ENCODE measurements at regions not wholly inside any gene's neighbourhood (a gene's known extent, or its start where the extent isn't known, plus 50 kb on each side); places are given as distances from the start of the nearest gene placed in this dataset.

DNA sequence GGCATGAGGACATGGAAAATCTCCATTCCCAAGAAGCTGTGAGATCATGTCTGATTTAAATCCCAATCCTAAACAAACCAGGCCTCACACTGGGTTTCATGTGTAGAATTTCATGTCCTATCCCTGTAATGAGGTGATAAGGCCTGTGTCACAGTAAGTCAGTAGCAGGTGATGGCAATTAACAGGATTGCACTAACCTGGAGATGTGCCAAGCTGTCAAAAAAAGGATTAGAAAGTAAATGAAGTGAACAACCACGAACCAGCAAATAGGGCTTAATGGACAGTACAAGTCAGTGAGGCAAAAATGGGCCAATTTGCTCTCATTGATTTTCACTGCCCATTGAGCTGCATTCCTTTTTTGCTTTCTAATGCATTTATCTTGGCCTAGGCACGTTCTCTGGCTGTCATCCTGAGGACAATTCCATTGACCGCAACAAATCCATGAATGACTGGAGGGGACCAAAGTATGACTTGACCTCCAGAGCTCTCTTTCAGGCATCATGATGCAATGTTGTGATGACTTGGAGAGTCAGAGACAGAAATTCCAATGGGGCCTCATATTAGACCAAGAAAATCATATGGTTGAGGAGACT is 673.6 kb upstream of the ADGRL2 start:
- DNase-seq, result no peak

DNA sequence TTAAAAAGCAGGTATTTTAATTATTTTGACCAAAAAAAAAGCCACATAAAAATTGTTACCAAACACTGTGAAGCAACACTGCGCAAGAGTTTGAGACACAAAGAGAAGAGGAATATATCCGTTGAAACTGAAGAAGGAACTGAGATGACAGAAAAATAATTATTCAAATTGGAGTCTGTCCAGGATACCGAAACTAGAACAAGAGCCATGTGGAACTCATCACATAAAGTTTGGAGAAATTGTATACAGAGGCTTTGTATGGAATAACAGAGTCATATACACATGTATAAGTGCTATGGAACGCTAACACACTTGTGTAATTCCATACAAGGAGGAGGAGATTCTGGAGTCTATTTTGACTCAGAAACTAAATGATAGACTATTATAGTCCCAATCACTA is 675.1 kb upstream of the ADGRL2 start:
- no peak for DNase-seq

GRCh38 chr1:81121306-81121705 is 679.4 kb upstream of the ADGRL2 start:
- no peak for DNase-seq

GRCh38 chr1:81119319-81119718 is 681.4 kb upstream of the ADGRL2 start:
- no peak for DNase-seq

DNA sequence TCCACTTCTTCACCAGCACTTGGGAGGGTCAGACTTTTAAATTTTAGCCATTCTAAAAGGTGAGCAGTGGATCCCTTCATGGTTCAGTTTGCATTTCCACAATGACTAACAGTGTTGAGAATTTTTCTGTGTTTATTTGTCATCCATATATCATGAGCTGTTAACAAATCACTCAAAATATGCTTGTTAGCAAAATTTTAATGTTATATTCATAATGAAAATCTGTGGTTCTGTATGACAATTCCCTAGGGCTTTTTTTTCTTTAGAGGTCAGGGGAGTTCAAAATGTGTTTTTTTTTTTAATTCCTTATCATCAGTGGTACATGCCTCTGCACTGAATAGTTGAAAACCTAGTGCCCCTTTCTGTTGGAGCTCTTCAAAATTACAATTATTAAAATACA is 682.2 kb upstream of the ADGRL2 start:
- DNase-seq, result no peak

DNA sequence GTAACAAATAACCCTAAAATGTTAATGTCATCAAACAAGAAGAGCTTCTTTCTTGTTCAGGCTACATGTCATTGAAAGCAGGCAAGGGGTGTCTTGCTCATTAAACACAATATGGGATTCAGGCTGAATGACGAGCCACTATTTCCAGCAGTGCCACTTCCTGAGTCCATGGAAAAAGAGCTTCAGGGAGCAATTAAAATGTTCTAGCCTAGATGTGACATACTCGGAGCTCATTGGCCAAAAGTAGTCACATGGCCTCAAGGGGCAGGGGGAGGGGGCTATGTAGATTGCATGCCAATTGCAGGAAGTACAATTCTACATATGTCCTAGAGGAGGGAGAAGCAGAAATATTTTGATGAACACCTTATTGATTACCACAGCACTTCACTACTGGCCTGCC is 685.3 kb upstream of the ADGRL2 start:
- DNase-seq, result no peak

- DNase-seq, result no peak
These were observed 686.5 kb upstream of the ADGRL2 start for GRCh38 chr1:81114191-81114590.

- DNase-seq, result no peak
These were observed 687.0 kb upstream of the ADGRL2 start for GRCh38 chr1:81113688-81114087.

DNA sequence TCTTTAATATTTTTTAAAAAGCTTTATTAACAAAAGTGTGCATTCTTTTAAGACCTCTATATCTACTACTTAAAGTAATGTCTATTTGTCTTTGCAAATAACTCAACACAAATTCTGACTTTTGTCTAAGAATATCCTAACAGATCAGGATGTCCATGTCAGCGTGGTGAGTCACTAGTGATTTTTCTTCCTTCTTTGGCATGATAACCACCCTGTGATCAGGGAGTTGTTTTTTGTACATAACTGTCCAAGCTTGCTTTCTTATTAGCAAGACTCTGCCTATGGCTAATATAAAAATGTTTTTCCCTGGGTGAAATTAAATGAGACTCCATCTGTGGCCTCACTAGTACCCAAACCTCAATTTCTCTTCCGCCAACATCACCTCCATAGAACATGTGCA is 688.9 kb upstream of the ADGRL2 start:
- no peak for DNase-seq

DNA sequence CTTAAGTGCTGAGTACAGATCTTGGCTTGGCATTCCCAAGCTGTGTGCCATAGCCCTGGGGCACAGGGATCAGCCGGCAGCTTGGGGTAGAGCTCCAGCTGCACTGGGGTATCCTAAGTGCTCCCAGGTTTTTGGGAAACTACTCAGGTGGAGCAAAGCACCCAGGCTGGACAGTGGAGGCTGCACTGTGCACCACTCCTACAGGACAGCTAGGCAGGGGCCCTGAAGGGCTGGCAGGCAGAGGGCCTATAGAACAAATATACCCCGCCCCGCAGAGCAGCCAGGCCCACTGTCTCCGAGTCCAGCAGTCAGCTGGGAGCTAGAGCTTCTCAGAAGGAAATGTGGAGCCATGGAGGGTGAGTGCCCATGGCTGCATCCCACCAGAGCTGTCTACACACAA is 691.7 kb upstream of the ADGRL2 start:
- no peak for DNase-seq

- no peak for DNase-seq
These were observed 702.9 kb upstream of the ADGRL2 start for GRCh38 chr1:81097860-81098259.

- DNase-seq, result no peak
These were observed 727.2 kb upstream of the ADGRL2 start for GRCh38 chr1:81073580-81073979.

DNA sequence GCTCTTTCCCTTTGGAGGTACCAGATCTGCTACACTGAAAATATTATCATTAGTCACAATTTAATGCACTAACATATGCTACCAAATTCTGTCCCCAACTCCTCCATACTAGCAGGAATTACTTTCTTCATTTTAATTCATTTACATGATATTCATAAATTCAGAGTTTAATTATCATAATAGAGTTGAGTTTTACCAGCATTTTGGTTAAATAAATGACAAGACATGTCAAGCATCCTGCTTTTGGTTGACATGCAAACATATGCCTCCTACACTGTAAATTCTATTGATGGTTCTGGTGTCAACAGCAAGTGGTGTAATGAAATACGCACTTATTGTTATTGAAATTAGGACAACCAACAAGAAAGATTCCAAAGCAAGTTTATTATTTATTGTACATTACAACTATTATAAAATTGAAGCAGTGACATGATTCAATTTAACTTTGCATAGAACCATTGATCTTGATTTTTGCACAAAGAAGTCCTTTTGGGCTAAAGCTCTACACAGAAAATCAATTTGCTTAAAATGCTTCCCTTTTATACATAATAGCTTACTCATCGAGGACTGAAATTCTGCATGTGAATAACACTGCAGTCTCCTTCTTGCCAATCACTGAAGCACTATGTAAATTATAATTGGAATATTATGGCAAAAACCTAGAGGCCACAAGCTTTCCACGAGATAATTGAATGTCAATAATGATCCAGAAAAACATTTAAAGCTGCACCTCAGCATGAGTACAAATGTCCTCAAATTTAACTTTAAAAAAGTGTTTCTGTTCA is 728.6 kb upstream of the ADGRL2 start:
- no peak for DNase-seq

DNA sequence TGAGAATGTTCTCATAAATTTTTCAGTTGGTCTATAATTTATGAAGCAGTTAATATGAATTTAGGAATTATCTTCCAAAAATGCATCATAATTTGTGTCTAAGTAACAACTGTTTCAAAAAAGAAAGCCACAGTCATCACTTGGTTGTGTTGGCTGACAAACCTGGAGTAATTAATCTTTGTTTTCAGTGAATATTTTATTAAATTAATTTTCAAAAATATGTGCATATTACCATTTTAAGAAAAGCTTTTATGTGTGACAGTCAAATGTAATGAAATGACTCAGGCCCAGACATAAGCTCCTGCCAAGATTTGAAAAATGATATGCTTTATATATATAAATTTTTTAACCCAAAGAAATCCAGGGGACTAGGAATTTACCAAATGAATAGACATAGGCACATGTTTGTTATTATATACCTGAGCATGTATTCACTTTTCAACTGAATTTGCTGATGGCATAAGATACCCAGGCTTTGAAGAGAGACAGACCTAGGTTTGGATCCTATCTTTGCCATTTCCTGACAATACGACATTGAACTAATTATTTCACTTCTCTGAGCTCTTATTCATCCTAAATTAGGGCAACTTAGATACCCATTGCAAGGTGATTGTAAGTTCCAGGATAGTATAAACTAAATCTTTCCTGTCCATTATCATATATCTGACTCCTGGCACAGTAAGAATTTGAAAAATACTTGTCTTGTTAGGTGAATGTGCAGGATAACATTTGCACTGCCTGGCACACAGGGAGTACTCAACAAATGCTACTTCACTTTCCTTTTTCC is 729.5 kb upstream of the ADGRL2 start:
- no peak for DNase-seq

- no peak for DNase-seq
These were observed 730.9 kb upstream of the ADGRL2 start for GRCh38 chr1:81069856-81070255.

DNA sequence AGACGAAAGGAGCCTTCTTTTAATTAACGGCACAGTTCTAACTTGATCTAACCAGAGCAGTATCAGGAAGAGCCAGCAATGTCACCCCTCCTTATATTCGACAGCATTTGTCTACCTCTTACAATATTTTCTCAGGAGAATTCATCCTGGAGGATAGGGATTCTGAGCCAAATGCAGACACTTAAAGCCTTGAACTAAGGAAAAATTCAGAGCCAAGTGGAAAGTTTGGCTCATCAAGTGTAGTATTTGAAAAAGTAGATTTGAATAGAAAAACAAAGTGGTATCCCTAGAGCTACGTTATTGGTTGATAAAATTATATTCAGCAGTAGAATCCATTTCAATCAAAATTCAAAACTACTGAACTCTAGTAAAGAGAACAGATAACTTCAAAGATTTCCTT is 732.0 kb upstream of the ADGRL2 start:
- no peak for DNase-seq

DNA sequence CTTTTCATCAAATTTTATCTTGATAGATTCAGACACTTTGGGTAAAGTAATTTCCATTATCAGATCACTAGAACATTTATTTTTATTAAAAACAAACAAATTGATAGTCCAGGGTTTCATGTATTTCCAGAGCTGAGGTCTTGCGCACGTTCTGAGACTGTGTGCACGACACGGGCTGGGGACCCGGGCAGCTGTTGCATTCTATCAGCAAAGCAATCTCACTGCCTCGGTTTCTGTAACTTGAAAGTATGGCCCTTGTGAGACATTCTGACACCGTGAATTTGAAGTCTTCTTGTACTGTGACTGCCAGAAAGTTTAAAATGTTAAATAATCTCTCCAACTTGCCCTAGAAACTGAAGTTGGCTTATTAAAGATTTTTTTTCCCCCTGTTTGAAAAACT is 746.9 kb upstream of the ADGRL2 start:
- DNase-seq, result no peak

GRCh38 chr1:81052162-81052561 is 748.6 kb upstream of the ADGRL2 start:
- DNase-seq, result no peak

GRCh38 chr1:81050390-81050789 is 750.3 kb upstream of the ADGRL2 start:
- no peak for DNase-seq

- no peak for DNase-seq
These were observed 756.0 kb upstream of the ADGRL2 start for GRCh38 chr1:81044708-81045107.

- no peak for DNase-seq
These were observed 758.5 kb upstream of the ADGRL2 start for GRCh38 chr1:81042225-81042624.

DNA sequence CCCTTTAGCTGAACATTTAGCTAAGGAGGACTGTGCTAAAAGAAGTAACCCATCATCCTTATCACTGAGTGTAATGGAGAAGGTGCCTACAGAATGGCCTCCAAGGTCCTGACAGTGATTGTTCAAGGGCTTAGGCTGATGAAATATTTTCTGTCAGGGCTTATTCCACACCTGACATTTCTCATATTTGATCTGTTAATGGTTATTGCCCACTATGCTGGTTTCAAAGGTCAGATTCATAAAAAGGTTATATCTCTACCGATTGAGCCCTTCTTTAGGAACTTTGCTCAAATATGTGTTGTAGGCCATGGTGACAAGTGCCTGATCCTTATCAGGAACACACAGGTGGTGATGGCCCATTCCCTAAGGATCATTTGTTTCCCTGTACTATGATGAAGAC is 766.4 kb upstream of the ADGRL2 start:
- DNase-seq, result no peak

GRCh38 chr1:81032973-81033425 is 767.7 kb upstream of the ADGRL2 start:
- peak; percentile 26 for DNase-seq

DNA sequence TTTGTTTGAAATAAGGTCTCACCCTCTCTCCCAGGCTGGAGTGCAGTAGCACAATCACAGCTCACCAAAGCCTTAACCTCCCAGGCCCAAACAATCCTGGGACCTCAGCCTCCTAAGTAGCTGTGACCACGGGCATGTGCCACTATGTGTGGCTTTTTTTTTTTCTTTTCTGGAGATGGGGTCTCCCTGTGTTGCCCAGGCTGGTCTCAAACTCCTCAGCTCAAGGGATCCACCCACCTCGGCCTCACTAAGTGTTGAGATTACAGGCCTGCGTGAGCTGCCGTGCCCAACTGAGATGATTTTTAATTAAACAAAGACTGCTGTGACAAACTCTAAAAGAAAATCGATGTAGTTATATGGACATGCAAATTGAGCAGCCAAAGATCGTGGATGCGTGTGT is 768.4 kb upstream of the ADGRL2 start:
- DNase-seq, result no peak

Data from NCI-H510A (cell line).